ENCODE measurements at regions not wholly inside any gene's neighbourhood (a gene's known extent, or its start where the extent isn't known, plus 50 kb on each side); places are given as distances from the start of the nearest gene placed in this dataset.

DNA sequence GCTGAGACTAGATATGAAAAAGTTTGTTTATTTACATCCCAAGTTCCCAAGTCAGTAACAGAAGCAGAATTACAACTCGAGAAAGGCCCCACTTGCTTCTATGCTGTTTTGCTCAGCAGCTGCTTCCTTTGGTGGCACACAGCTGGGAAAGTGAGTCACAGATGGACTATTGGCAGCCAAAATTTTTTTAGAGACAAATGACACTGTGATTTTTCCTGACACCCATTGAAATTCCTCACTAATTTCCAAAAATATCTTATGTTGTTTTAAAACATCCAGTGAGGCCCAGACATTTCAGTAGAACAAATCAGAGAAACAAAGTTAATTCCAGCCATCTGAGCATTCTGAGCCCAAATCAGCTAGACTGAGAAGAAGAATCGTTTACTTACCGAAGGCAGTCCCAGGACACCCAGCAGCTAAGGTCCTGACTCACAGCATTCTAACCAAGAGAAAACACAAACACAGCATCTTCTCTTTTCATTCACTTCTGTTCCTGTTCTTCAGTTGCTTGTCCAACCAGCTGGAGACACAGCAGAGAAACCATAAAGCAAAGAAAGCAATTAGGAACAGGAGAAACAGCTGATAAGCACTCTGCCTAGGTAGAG, 188.3 kb downstream of the DAD1 start:
- no TSS peak for BruUV-seq (replicated peaks)
- Histone ChIP-seq H3K4me1 (ENCODE audit: insufficient read depth, low read length) (no peaks in the 10 kb centered on the region), H3K36me3 (replicated peaks in 1 of 2; ENCODE audit: control insufficient read depth in 1 of 2, insufficient read depth in 2 of 2, low read length in 2 of 2) (no peaks in the 10 kb centered on the region), H3K79me2 (ENCODE audit: insufficient read depth, low read length) (no peaks in the 10 kb centered on the region), H3K27ac (ENCODE audit: extremely low read length, insufficient read depth, low read length) (no peak overlapping the region), H3K4me3 (replicated peaks in 1 of 3; ENCODE audit: insufficient read depth in 1 of 3, low read depth in 2 of 3, low read length in 3 of 3) (no peak overlapping the region), H3K4me2 (ENCODE audit: low read depth, low read length) (no peak overlapping the region), H3K27me3 (ENCODE audit: control insufficient read depth in 1 of 2, insufficient read depth in 2 of 2, low read length in 2 of 2) (no peaks in the 10 kb centered on the region), H2AFZ (ENCODE audit: low read length) (no peak overlapping the region), H3K9ac (ENCODE audit: insufficient read depth, low read depth, low read length) (no peak overlapping the region), H3K9me3 (ENCODE audit: low read length) (no peaks in the 10 kb centered on the region), H4K20me1 (ENCODE audit: insufficient read depth, low read length) (no peaks in the 10 kb centered on the region)
- intact Hi-C loops (cut with micrococcal nuclease; ENCODE audit: unreplicated experiment) = no loop called here
- TF ChIP-seq MAFG (CRISPR knock-in tag; IDR thresholded peaks at IDR 0.05) (no peak), ZNF598 (CRISPR knock-in tag; IDR thresholded peaks at IDR 0.05; ENCODE audit: borderline replicate concordance) (no peak)
- TF ChIP-seq, protein P1, sequence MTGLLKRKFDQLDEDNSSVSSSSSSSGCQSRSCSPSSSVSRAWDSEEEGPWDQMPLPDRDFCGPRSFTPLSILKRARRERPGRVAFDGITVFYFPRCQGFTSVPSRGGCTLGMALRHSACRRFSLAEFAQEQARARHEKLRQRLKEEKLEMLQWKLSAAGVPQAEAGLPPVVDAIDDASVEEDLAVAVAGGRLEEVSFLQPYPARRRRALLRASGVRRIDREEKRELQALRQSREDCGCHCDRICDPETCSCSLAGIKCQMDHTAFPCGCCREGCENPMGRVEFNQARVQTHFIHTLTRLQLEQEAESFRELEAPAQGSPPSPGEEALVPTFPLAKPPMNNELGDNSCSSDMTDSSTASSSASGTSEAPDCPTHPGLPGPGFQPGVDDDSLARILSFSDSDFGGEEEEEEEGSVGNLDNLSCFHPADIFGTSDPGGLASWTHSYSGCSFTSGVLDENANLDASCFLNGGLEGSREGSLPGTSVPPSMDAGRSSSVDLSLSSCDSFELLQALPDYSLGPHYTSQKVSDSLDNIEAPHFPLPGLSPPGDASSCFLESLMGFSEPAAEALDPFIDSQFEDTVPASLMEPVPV (CRISPR knock-in tag; IDR thresholded peaks at IDR 0.05) = no peak
- TF ChIP-seq, protein P2, sequence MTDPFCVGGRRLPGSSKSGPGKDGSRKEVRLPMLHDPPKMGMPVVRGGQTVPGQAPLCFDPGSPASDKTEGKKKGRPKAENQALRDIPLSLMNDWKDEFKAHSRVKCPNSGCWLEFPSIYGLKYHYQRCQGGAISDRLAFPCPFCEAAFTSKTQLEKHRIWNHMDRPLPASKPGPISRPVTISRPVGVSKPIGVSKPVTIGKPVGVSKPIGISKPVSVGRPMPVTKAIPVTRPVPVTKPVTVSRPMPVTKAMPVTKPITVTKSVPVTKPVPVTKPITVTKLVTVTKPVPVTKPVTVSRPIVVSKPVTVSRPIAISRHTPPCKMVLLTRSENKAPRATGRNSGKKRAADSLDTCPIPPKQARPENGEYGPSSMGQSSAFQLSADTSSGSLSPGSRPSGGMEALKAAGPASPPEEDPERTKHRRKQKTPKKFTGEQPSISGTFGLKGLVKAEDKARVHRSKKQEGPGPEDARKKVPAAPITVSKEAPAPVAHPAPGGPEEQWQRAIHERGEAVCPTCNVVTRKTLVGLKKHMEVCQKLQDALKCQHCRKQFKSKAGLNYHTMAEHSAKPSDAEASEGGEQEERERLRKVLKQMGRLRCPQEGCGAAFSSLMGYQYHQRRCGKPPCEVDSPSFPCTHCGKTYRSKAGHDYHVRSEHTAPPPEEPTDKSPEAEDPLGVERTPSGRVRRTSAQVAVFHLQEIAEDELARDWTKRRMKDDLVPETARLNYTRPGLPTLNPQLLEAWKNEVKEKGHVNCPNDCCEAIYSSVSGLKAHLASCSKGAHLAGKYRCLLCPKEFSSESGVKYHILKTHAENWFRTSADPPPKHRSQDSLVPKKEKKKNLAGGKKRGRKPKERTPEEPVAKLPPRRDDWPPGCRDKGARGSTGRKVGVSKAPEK (CRISPR knock-in tag; IDR thresholded peaks at IDR 0.05; ENCODE audit: borderline replicate concordance) = no peak
- in situ Hi-C loops (cut with HindIII; ENCODE audit: extremely low pct_ligation_motif_present, low pct_unique_long_range_greater_than_20kb) = no loop called here
- ChIA-PET POLR2A (no interaction called here), CTCF (ENCODE audit: low intra/inter-chr PET ratio, low total read pairs) (no interaction called here)
- FAIRE-seq = no peak
- DNase-seq (ENCODE audit: low spot score) = no peak
- 1% methylated on average over 3 of the region's 3 CpGs for WGBS (ENCODE audit: low lambda C conversion rate)
- no peak for ATAC-seq

All from HepG2 (cell line).